Naive B cell (primary cell): ENCODE measurements at regions not wholly inside any gene's neighbourhood (a gene's known extent, or its start where the extent isn't known, plus 50 kb on each side); places are given as distances from the start of the nearest gene placed in this dataset.

Experiments
- ATAC-seq, 2 donors: fragments of 150-1000 bp; cut with Tn5 transposase; 2 replicates each; pipeline ENCODE4 v1.10.0; 2021; ENCODE audit warnings: low read depth in 2 of 2, mild to moderate bottlenecking in 2 of 2, moderate library complexity in 2 of 2
- DNase-seq: peaks from one replicate; pipeline ENCODE4 v3.0.0; 2022
- H3K27ac Mint-ChIP-seq, 6 donors: one replicate each; pipeline ENCODE4 v1.8.0; 2020 to 2022; ENCODE audit warnings: mild to moderate bottlenecking in 6 of 6, mixed read lengths in 6 of 6, moderate library complexity in 5 of 6, inconsistent platforms in 2 of 6
- H3K27me3 Mint-ChIP-seq, 3 donors: one replicate each; pipeline ENCODE4 v1.8.0; 2021 to 2022; ENCODE audit warnings: mixed read lengths in 3 of 3, mild to moderate bottlenecking in 1 of 3
- H3K36me3 Mint-ChIP-seq, 2 donors: one replicate each; pipeline ENCODE4 v1.8.0; 2020 to 2022; ENCODE audit warnings: mixed read lengths in 2 of 2, inconsistent platforms in 1 of 2, mild to moderate bottlenecking in 1 of 2
- H3K4me1 Mint-ChIP-seq, 3 donors: one replicate each; pipeline ENCODE4 v1.8.0; 2020 to 2022; ENCODE audit warnings: mixed read lengths in 3 of 3, inconsistent platforms in 1 of 3, mild to moderate bottlenecking in 1 of 3, moderate library complexity in 1 of 3
- H3K4me3 Mint-ChIP-seq, 8 donors: one replicate each; pipeline ENCODE4 v1.8.0; 2020 to 2022; ENCODE audit warnings: mild to moderate bottlenecking in 8 of 8, mixed read lengths in 8 of 8, moderate library complexity in 8 of 8, inconsistent platforms in 2 of 8
- H3K9me3 Mint-ChIP-seq, 7 donors: one replicate each; pipeline ENCODE4 v1.8.0; 2020 to 2022; ENCODE audit warnings: mixed read lengths in 7 of 7, mild to moderate bottlenecking in 5 of 7, inconsistent platforms in 2 of 7, moderate library complexity in 1 of 7

DNA sequence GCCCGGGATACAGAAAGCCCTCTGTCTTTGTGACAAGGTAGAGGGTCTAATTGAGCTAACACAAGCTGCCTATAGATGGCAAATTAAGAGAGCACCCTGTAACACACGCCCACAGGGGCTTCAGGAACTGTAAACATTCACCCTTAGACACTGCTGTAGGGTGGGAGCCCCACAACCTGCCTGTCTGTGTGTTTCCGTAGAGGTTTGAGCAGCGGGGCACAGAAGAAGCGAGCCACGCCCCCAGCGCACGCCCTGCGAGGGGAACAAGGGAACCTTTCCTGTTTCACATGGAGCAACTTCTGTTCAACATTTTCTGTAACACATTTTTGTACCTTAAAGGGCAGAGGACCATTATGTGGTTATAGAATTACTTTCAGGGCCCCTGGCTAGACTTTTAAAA lies 231.7 kb upstream of the EXOC2 start:
- Mint-ChIP-seq H3K27ac (peak overlapping the region in 1 of 6 donors; percentile 31), H3K4me1 (no peaks in the 10 kb centered on the region), H3K9me3 (peaks cover 19 to 50% (median 27%) of the 10 kb centered on the region in 7 donors), H3K4me3 (no peak overlapping the region), H3K36me3 (peaks cover 0 to 33% of the 10 kb centered on the region in 2 donors), H3K27me3 (peaks cover 25 to 49% (median 40%) of the 10 kb centered on the region in 3 donors)
- ATAC-seq = no peak
- DNase-seq = no peak

DNA sequence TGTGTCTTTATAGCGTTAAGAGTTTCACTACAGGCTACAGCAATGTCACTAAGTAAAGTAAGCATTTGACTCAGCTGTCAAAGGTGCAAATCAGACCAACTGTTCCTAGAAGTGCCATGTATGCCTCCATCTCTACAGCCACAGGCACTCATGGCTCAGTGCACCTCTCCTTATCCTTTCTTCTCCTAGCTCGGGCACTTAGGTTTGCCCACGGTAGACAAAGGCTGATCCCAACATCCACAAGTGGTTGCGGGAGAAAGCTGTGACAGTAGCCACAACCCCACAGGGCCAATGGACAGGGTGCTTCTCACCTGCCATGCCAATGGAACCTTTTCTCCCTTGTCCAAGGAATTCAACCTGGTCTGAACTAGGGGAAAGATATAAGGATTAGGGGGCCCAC lies 228.5 kb upstream of the EXOC2 start:
- Mint-ChIP-seq H3K36me3 (peaks cover 0 to 32% of the 10 kb centered on the region in 2 donors), H3K27me3 (peaks cover 27 to 51% (median 39%) of the 10 kb centered on the region in 3 donors), H3K4me1 (no peaks in the 10 kb centered on the region), H3K27ac (no peak overlapping the region), H3K9me3 (peaks cover 19 to 61% (median 41%) of the 10 kb centered on the region in 7 donors), H3K4me3 (no peak overlapping the region)
- ATAC-seq (no peak), DNase-seq (no peak)

- DNase-seq (no peak), ATAC-seq (no peak)
- H3K4me1 Mint-ChIP-seq = no peaks in the 10 kb centered on the region
- H3K27ac Mint-ChIP-seq = no peak overlapping the region
- no peak overlapping the region for H3K4me3 Mint-ChIP-seq
- H3K36me3 Mint-ChIP-seq = peaks cover 0 to 32% of the 10 kb centered on the region in 2 donors
- peaks cover 19 to 61% (median 41%) of the 10 kb centered on the region in 7 donors for H3K9me3 Mint-ChIP-seq
- H3K27me3 Mint-ChIP-seq = peaks cover 30 to 51% (median 32%) of the 10 kb centered on the region in 3 donors
These were observed 227.6 kb upstream of the EXOC2 start for GRCh38 chr6:920512-920911.

DNA sequence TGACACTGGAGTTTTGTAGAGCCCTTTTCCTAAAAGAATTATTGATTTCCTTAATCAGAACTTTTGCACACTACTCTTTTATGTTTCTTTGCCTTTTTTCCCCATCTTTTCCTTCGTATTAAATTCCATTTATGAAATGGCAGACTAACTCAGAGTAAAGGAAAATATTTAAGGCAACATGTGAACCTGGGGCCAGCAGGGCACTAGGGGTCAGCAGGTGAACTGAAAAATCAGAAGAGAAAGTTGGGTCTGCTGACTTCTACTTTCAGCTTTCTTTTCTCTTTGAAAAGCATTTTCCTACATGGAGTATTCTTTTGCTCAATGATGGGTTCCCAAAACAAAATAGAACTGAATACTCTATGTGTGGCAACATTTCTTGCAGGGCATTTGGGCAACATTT lies 226.6 kb upstream of the EXOC2 start:
- Mint-ChIP-seq H3K4me3 (no peak overlapping the region), H3K9me3 (peaks cover 19 to 61% (median 41%) of the 10 kb centered on the region in 7 donors), H3K36me3 (peaks cover 0 to 32% of the 10 kb centered on the region in 2 donors), H3K27me3 (peaks cover 28 to 41% (median 38%) of the 10 kb centered on the region in 3 donors), H3K4me1 (no peaks in the 10 kb centered on the region), H3K27ac (no peak overlapping the region)
- no peak for ATAC-seq
- DNase-seq = no peak

GRCh38 chr6:917939-918338 lies 225.0 kb upstream of the EXOC2 start:
- peaks cover 18 to 41% (median 35%) of the 10 kb centered on the region in 3 donors for H3K27me3 Mint-ChIP-seq
- H3K36me3 Mint-ChIP-seq = peaks cover 0 to 24% of the 10 kb centered on the region in 2 donors
- H3K4me1 Mint-ChIP-seq = no peaks in the 10 kb centered on the region
- DNase-seq = no peak
- no peak overlapping the region for H3K27ac Mint-ChIP-seq
- peak overlapping the region in 1 of 8 donors; percentile 14 for H3K4me3 Mint-ChIP-seq
- peaks cover 13 to 51% (median 39%) of the 10 kb centered on the region in 7 donors for H3K9me3 Mint-ChIP-seq
- no peak for ATAC-seq

DNA sequence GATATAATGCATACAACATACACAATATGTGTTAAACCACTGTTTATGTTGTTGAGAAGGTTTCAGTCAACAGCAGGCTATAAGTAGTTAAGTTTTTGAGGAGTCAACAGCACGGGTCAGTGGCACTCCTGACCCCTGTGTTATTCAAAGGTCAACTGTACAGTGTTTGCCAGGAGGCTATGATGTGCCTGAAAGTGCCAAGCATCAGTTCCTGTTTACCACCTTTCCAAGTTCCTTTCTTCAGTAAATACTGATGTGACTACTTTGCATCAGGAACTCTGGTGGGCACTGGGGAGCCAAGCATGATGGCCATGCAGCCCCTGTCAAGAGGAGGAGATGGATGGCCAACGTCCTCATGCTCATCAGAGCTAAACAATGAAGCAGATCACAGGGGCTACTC lies 224.4 kb upstream of the EXOC2 start:
- DNase-seq (no peak), ATAC-seq (no peak)
- peaks cover 0 to 24% of the 10 kb centered on the region in 2 donors for H3K36me3 Mint-ChIP-seq
- no peak overlapping the region for H3K27ac Mint-ChIP-seq
- H3K4me3 Mint-ChIP-seq = peak overlapping the region in 1 of 8 donors; percentile 14
- peaks cover 12 to 44% (median 35%) of the 10 kb centered on the region in 7 donors for H3K9me3 Mint-ChIP-seq
- H3K4me1 Mint-ChIP-seq = no peaks in the 10 kb centered on the region
- peaks cover 16 to 35% (median 34%) of the 10 kb centered on the region in 3 donors for H3K27me3 Mint-ChIP-seq

- peaks cover 8 to 34% (median 27%) of the 10 kb centered on the region in 7 donors for H3K9me3 Mint-ChIP-seq
- H3K36me3 Mint-ChIP-seq = peaks cover 0 to 19% of the 10 kb centered on the region in 2 donors
- H3K4me1 Mint-ChIP-seq = peaks cover 0 to 4% (median 0%) of the 10 kb centered on the region in 3 donors
- ATAC-seq (no peak), DNase-seq (no peak)
- peak overlapping the region in 1 of 6 donors; percentile 79 for H3K27ac Mint-ChIP-seq
- peaks cover 24 to 46% (median 32%) of the 10 kb centered on the region in 3 donors for H3K27me3 Mint-ChIP-seq
- no peak overlapping the region for H3K4me3 Mint-ChIP-seq
These were observed 223.2 kb upstream of the EXOC2 start for GRCh38 chr6:916131-916530.

GRCh38 chr6:912871-913835 lies 220.2 kb upstream of the EXOC2 start:
- no peak for ATAC-seq
- H3K27ac Mint-ChIP-seq = no peak overlapping the region

GRCh38 chr6:907928-908327 lies 215.0 kb upstream of the EXOC2 start:
- peaks cover 5 to 19% (median 16%) of the 10 kb centered on the region in 3 donors for H3K27me3 Mint-ChIP-seq
- H3K36me3 Mint-ChIP-seq = no peaks in the 10 kb centered on the region
- H3K4me3 Mint-ChIP-seq = no peak overlapping the region
- DNase-seq = no peak
- H3K4me1 Mint-ChIP-seq = peaks cover 0 to 4% (median 0%) of the 10 kb centered on the region in 3 donors
- H3K9me3 Mint-ChIP-seq = peaks cover 0 to 2% (median 0%) of the 10 kb centered on the region in 7 donors
- no peak for ATAC-seq
- H3K27ac Mint-ChIP-seq = no peak overlapping the region

More at GRCh38 chr6:912871-913835, 220.2 kb upstream of the EXOC2 start:
- H3K4me3 Mint-ChIP-seq = no peak overlapping the region
- peaks cover 0 to 4% (median 0%) of the 10 kb centered on the region in 3 donors for H3K4me1 Mint-ChIP-seq
- peaks cover 3 to 13% (median 8%) of the 10 kb centered on the region in 7 donors for H3K9me3 Mint-ChIP-seq
- peaks cover 0 to 9% of the 10 kb centered on the region in 2 donors for H3K36me3 Mint-ChIP-seq
- DNase-seq = no peak
- peaks cover 30 to 46% (median 32%) of the 10 kb centered on the region in 3 donors for H3K27me3 Mint-ChIP-seq

- H3K36me3 Mint-ChIP-seq = no peaks in the 10 kb centered on the region
- peaks cover 5 to 13% (median 10%) of the 10 kb centered on the region in 3 donors for H3K27me3 Mint-ChIP-seq
- no peaks in the 10 kb centered on the region for H3K9me3 Mint-ChIP-seq
- peaks cover 0 to under 1% (median 0%) of the 10 kb centered on the region in 3 donors for H3K4me1 Mint-ChIP-seq
- H3K4me3 Mint-ChIP-seq = no peak overlapping the region
- no peak overlapping the region for H3K27ac Mint-ChIP-seq
- ATAC-seq (no peak), DNase-seq (no peak)
These were observed 214.0 kb upstream of the EXOC2 start for GRCh38 chr6:906920-907319.

DNA sequence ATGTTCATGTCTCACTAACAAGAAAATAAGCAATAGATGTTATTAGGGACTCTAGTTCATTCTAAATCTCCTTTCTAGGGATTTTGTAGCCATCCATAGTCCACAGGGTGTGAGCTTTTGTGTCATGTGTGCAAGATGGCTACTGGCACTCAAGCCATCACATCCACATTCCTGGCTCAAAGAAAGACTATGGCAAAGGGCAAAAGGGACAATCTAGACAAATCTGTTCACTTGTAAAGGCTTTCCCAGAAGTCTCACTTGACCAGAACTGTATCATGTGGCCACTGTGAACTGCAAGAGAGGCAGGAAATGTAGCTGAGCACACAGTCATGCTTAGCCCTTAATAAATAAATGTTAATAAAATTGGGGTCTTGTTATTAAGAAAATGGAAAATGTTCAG lies 212.6 kb upstream of the EXOC2 start:
- ATAC-seq = no peak
- no peak overlapping the region for H3K27ac Mint-ChIP-seq
- H3K4me3 Mint-ChIP-seq = no peak overlapping the region
- no peak for DNase-seq
- H3K27me3 Mint-ChIP-seq = peaks cover 0 to 4% (median under 1%) of the 10 kb centered on the region in 3 donors
- H3K9me3 Mint-ChIP-seq = no peaks in the 10 kb centered on the region
- H3K4me1 Mint-ChIP-seq = no peaks in the 10 kb centered on the region
- no peaks in the 10 kb centered on the region for H3K36me3 Mint-ChIP-seq

GRCh38 chr6:904994-905393 lies 212.1 kb upstream of the EXOC2 start:
- Mint-ChIP-seq H3K27me3 (peaks cover 0 to 8% (median 0%) of the 10 kb centered on the region in 3 donors), H3K9me3 (no peaks in the 10 kb centered on the region), H3K27ac (no peak overlapping the region), H3K4me3 (no peak overlapping the region), H3K4me1 (no peaks in the 10 kb centered on the region), H3K36me3 (no peaks in the 10 kb centered on the region)
- DNase-seq (no peak), ATAC-seq (no peak)

GRCh38 chr6:903761-904160 lies 210.8 kb upstream of the EXOC2 start:
- Mint-ChIP-seq H3K27me3 (peaks cover under 1 to 8% (median 8%) of the 10 kb centered on the region in 3 donors), H3K36me3 (no peaks in the 10 kb centered on the region), H3K9me3 (no peaks in the 10 kb centered on the region), H3K4me3 (no peak overlapping the region), H3K4me1 (peaks cover 0 to 2% (median 0%) of the 10 kb centered on the region in 3 donors), H3K27ac (no peak overlapping the region)
- no peak for ATAC-seq
- DNase-seq = no peak
